HEK293 (cell line): ENCODE measurements at regions not wholly inside any gene's neighbourhood (a gene's known extent, or its start where the extent isn't known, plus 50 kb on each side); places are given as distances from the start of the nearest gene placed in this dataset.

Experiments
- CTCF ChIA-PET: fragments of 350-600 bp; formaldehyde crosslinking; extraction: SDS; loops from one replicate; lab custom pipeline; 2021; ENCODE audit warnings: antibody characterized with exemption; lab: Yijun Ruan, JAX
- POLR2A ChIA-PET: fragments of 300-600 bp; formaldehyde crosslinking; extraction: SDS; loops from one replicate; lab custom pipeline; 2020; ENCODE audit warnings: antibody characterized with exemption, inconsistent platforms; lab: Yijun Ruan, JAX
- H3K27ac ChIP-seq: fragments of 200-500 bp; sonication (Bioruptor generic); 2 replicates; pipeline ENCODE4 v1.5.1; 2014; ENCODE audit warnings: low read depth, low read length, control low read depth, inconsistent platforms; ENCODE audit errors: extremely low read depth
- H3K36me3 ChIP-seq, 2 experiments: fragments of 200-500 bp in 1 of 2; sonication (Bioruptor generic) in 1 of 2; 1 replicate in 1 of 2; 2 replicates in 1 of 2; pipeline ENCODE4 v1.5.1; 2014 to 2017; ENCODE audit warnings: inconsistent platforms in 2 of 2, low read length in 2 of 2; ENCODE audit not compliant: control insufficient read depth in 2 of 2, insufficient read depth in 1 of 2
- H3K4me1 ChIP-seq: fragments of 200-500 bp; sonication (Bioruptor generic); 2 replicates; pipeline ENCODE4 v1.5.1; 2014; ENCODE audit warnings: mild to moderate bottlenecking, low read length, inconsistent platforms; ENCODE audit not compliant: control insufficient read depth, insufficient read depth
- H3K4me3 ChIP-seq: 2 replicates; pipeline ENCODE4 v1.5.1; 2011; ENCODE audit warnings: low read depth, mild to moderate bottlenecking, control low read depth, low read length, moderate library complexity
- H3K9me3 ChIP-seq: fragments of 200-500 bp; sonication (Bioruptor generic); 2 replicates; pipeline ENCODE4 v1.5.1; 2014; ENCODE audit warnings: low read depth, low read length, inconsistent platforms; ENCODE audit not compliant: control insufficient read depth, insufficient read depth
- ELK4 ChIP-seq: IDR thresholded peaks from 2 replicates; pipeline ENCODE4 v1.6.1; 2011; ENCODE audit warnings: mild to moderate bottlenecking, low read depth, low read length, borderline replicate concordance
- HOXC10 ChIP-seq: sonication (generic); formaldehyde crosslinking; IDR thresholded peaks from 2 replicates; pipeline ENCODE4 v1.8.1; 2023; ENCODE audit warnings: mild to moderate bottlenecking, missing genetic modification reagents
- IKZF3 ChIP-seq: fragments of 450-650 bp; IDR thresholded peaks from 2 replicates; pipeline ENCODE4 v1.5.0; 2018; ENCODE audit warnings: missing biosample characterization, mild to moderate bottlenecking, missing genetic modification characterization, moderate library complexity
- KLF16 ChIP-seq: fragments of 450-650 bp; formaldehyde crosslinking; IDR thresholded peaks from 2 replicates; pipeline ENCODE4 v1.5.1; 2017; ENCODE audit warnings: missing biosample characterization, missing genetic modification characterization
- KLF8 ChIP-seq: fragments of 450-650 bp; formaldehyde crosslinking; IDR thresholded peaks from 2 replicates; pipeline ENCODE4 v1.5.1; 2016; ENCODE audit warnings: missing biosample characterization, missing genetic modification characterization
- KLF9 ChIP-seq: fragments of 450-650 bp; formaldehyde crosslinking; IDR thresholded peaks from 2 replicates; pipeline ENCODE4 v1.5.1; 2016; ENCODE audit warnings: missing biosample characterization, missing genetic modification characterization, low read depth
- MEIS1 ChIP-seq: sonication (generic); formaldehyde crosslinking; IDR thresholded peaks from 2 replicates; pipeline ENCODE4 v1.8.1; 2022; ENCODE audit warnings: missing genetic modification reagents, mild to moderate bottlenecking, borderline replicate concordance
- OVOL3 ChIP-seq: fragments of 450-650 bp; formaldehyde crosslinking; IDR thresholded peaks from 2 replicates; pipeline ENCODE4 v1.5.1; 2016; ENCODE audit warnings: missing biosample characterization, missing genetic modification characterization
- SP3 ChIP-seq: fragments of 450-650 bp; formaldehyde crosslinking; IDR thresholded peaks from 2 replicates; pipeline ENCODE4 v1.5.1; 2016; ENCODE audit warnings: missing biosample characterization, missing genetic modification characterization
- TCF7L2 ChIP-seq: IDR thresholded peaks from 2 replicates; pipeline ENCODE4 v1.6.1; 2011; ENCODE audit warnings: low read depth, mild to moderate bottlenecking, inconsistent platforms, low read length, moderate library complexity, borderline replicate concordance
- YY1 ChIP-seq: fragments of 450-650 bp; formaldehyde crosslinking; IDR thresholded peaks from 2 replicates; pipeline ENCODE4 v1.5.1; 2018; ENCODE audit warnings: missing biosample characterization, missing genetic modification characterization
- ZBTB48 ChIP-seq: fragments of 450-650 bp; formaldehyde crosslinking; IDR thresholded peaks from 2 replicates; pipeline ENCODE4 v1.5.1; 2016; ENCODE audit warnings: missing biosample characterization, missing genetic modification characterization
- ZBTB49 ChIP-seq: fragments of 450-650 bp; formaldehyde crosslinking; IDR thresholded peaks from 2 replicates; pipeline ENCODE4 v1.5.1; 2016; ENCODE audit warnings: missing biosample characterization, missing genetic modification characterization, low read depth
- ZBTB7A ChIP-seq: fragments of 450-650 bp; formaldehyde crosslinking; IDR thresholded peaks from 2 replicates; pipeline ENCODE4 v1.5.1; 2016; ENCODE audit warnings: low read depth, missing biosample characterization, missing genetic modification characterization
- ZNF10 ChIP-seq: fragments of 450-650 bp; formaldehyde crosslinking; IDR thresholded peaks from 2 replicates; pipeline ENCODE4 v1.5.1; 2017; ENCODE audit warnings: missing biosample characterization, missing genetic modification characterization
- ZNF112 ChIP-seq: fragments of 450-650 bp; formaldehyde crosslinking; IDR thresholded peaks from 2 replicates; pipeline ENCODE4 v1.5.0; 2017; ENCODE audit warnings: missing biosample characterization, missing genetic modification characterization
- ZNF223 ChIP-seq: fragments of 450-650 bp; formaldehyde crosslinking; IDR thresholded peaks from 2 replicates; pipeline ENCODE4 v1.5.1; 2016; ENCODE audit warnings: missing biosample characterization, missing genetic modification characterization
- ZNF266 ChIP-seq: fragments of 450-650 bp; formaldehyde crosslinking; IDR thresholded peaks from 2 replicates; pipeline ENCODE4 v1.5.1; 2016; ENCODE audit warnings: missing biosample characterization, missing genetic modification characterization, low read depth
- ZNF488 ChIP-seq: fragments of 450-650 bp; formaldehyde crosslinking; IDR thresholded peaks from 2 replicates; pipeline ENCODE4 v1.5.1; 2016; ENCODE audit warnings: missing biosample characterization, missing genetic modification characterization
- ZNF521 ChIP-seq: fragments of 450-650 bp; formaldehyde crosslinking; IDR thresholded peaks from 2 replicates; pipeline ENCODE4 v1.5.1; 2017; ENCODE audit warnings: missing biosample characterization, mild to moderate bottlenecking, missing genetic modification characterization
- ZNF558 ChIP-seq: fragments of 450-650 bp; formaldehyde crosslinking; IDR thresholded peaks from 2 replicates; pipeline ENCODE4 v1.5.1; 2016; ENCODE audit warnings: missing biosample characterization, missing genetic modification characterization
- ZNF585B ChIP-seq: fragments of 450-650 bp; formaldehyde crosslinking; IDR thresholded peaks from 2 replicates; pipeline ENCODE4 v1.5.1; 2016; ENCODE audit warnings: missing biosample characterization, missing genetic modification characterization
- ZNF610 ChIP-seq: fragments of 450-650 bp; formaldehyde crosslinking; IDR thresholded peaks from 2 replicates; pipeline ENCODE4 v1.5.1; 2016; ENCODE audit warnings: missing biosample characterization, missing genetic modification characterization, borderline replicate concordance
- ZNF623 ChIP-seq: fragments of 450-650 bp; formaldehyde crosslinking; IDR thresholded peaks from 2 replicates; pipeline ENCODE4 v1.5.1; 2016; ENCODE audit warnings: missing biosample characterization, missing genetic modification characterization
- ZNF677 ChIP-seq: fragments of 450-650 bp; IDR thresholded peaks from 2 replicates; pipeline ENCODE4 v1.5.0; 2018; ENCODE audit warnings: missing biosample characterization, mild to moderate bottlenecking, missing genetic modification characterization, moderate library complexity
- ZNF692 ChIP-seq: fragments of 450-650 bp; formaldehyde crosslinking; IDR thresholded peaks from 2 replicates; pipeline ENCODE4 v1.5.1; 2016; ENCODE audit warnings: missing biosample characterization, missing genetic modification characterization
- ZNF776 ChIP-seq: fragments of 450-650 bp; formaldehyde crosslinking; IDR thresholded peaks from 2 replicates; pipeline ENCODE4 v1.5.0; 2017; ENCODE audit warnings: missing biosample characterization, missing genetic modification characterization, borderline replicate concordance
- ZNF843 ChIP-seq: fragments of 450-650 bp; formaldehyde crosslinking; IDR thresholded peaks from 2 replicates; pipeline ENCODE4 v1.5.1; 2016; ENCODE audit warnings: missing biosample characterization, missing genetic modification characterization
- ZSCAN16 ChIP-seq: fragments of 450-650 bp; formaldehyde crosslinking; IDR thresholded peaks from 2 replicates; pipeline ENCODE4 v1.5.1; 2016; ENCODE audit warnings: missing biosample characterization, missing genetic modification characterization

GRCh38 chr7:41835976-41836530, 133.2 kb upstream of the INHBA start:
- ChIA-PET POLR2A (no interaction called here), CTCF (interaction anchor here (0.6 kb wide), 1 partner anchor 143 kb away, joined by 4 read pairs; no protein-coding TSS in a partner anchor)
- Histone ChIP-seq H3K4me1 (no peaks in the 10 kb centered on the region), H3K36me3 (no peaks in the 10 kb centered on the region), H3K4me3 (no peak overlapping the region), H3K9me3 (no peaks in the 10 kb centered on the region), H3K27ac (no peak overlapping the region)
- TF ChIP-seq SP3 (tag by site-specific recombination) = no peak
- TF ChIP-seq ZBTB48 (tag by site-specific recombination) = no peak
- no peak for TF ChIP-seq ZNF843
- TF ChIP-seq HOXC10 (CRISPR knock-in tag) = no peak
- TF ChIP-seq ZNF692 (tag by site-specific recombination) = no peak
- TF ChIP-seq ZNF677 = no peak
- TF ChIP-seq ELK4 = no peak
- no peak for TF ChIP-seq MEIS1
- TF ChIP-seq ZBTB49 = no peak
- no peak for TF ChIP-seq ZBTB7A (tag by site-specific recombination)
- no peak for TF ChIP-seq ZNF112 (tag by site-specific recombination)
- no peak for TF ChIP-seq ZNF223 (tag by site-specific recombination)
- TF ChIP-seq KLF8 (tag by site-specific recombination) = no peak
- TF ChIP-seq ZNF266 = no peak
- TF ChIP-seq ZNF776 (tag by site-specific recombination) = no peak
- no peak for TF ChIP-seq KLF16 (tag by site-specific recombination)
- no peak for TF ChIP-seq ZNF623 (tag by site-specific recombination)

- ChIA-PET CTCF (interaction anchor here (0.6 kb wide), 1 partner anchor 8 kb away, joined by 3 read pairs; no protein-coding TSS in a partner anchor), POLR2A (no interaction called here)
- Histone ChIP-seq H3K27ac (no peak overlapping the region), H3K4me1 (no peaks in the 10 kb centered on the region), H3K4me3 (no peak overlapping the region), H3K36me3 (no peaks in the 10 kb centered on the region), H3K9me3 (no peaks in the 10 kb centered on the region)
- no peak for TF ChIP-seq ZNF610 (tag by site-specific recombination)
- no peak for TF ChIP-seq ZSCAN16 (tag by site-specific recombination)
- no peak for TF ChIP-seq IKZF3 (tag by site-specific recombination)
- no peak for TF ChIP-seq YY1 (tag by site-specific recombination)
- TF ChIP-seq OVOL3 (tag by site-specific recombination) = no peak
- TF ChIP-seq ZNF585B = no peak
- TF ChIP-seq ZNF488 (tag by site-specific recombination) = no peak
- no peak for TF ChIP-seq TCF7L2
- no peak for TF ChIP-seq ZNF521 (tag by site-specific recombination)
- no peak for TF ChIP-seq ZNF10 (tag by site-specific recombination)
- TF ChIP-seq ZNF558 = no peak
- no peak for TF ChIP-seq KLF9 (tag by site-specific recombination)
Measured at GRCh38 chr7:41834805-41835694, 132.2 kb upstream of the INHBA start.
